K562 (cell line): ENCODE measurements at regions not wholly inside any gene's neighbourhood (a gene's known extent, or its start where the extent isn't known, plus 50 kb on each side); places are given as distances from the start of the nearest gene placed in this dataset.

Experiments used
- ATAC-seq: fragments of 200-7000 bp; cut with Tn5 transposase; 3 replicates; pipeline ENCODE4 v1.9.1; 2020; ENCODE audit warnings: moderate library complexity
- BruUV-seq: library from RNA; stranded (reverse); fragments of 400-500 nt; replicated peaks from 2 replicates; lab custom pipeline; 2021; lab: Mats Ljungman, UMichigan
- CTCF ChIA-PET: fragments of 300-600 bp; formaldehyde crosslinking; extraction: SDS; loops from one replicate; lab custom pipeline; 2021; ENCODE audit warnings: low intra/inter-chr PET ratio; lab: Yijun Ruan, JAX
- POLR2A ChIA-PET: fragments of 300-600, 350-650 bp; sonication (Branson Sonifier 250); formaldehyde crosslinking; extraction: SDS; loops from one replicate; lab custom pipeline; 2021; ENCODE audit warnings: antibody characterized with exemption, inconsistent platforms; lab: Yijun Ruan, JAX
- DNase-seq, 4 experiments: peaks; one replicate each; pipeline versions ENCODE4 v3.0.0 to v3.0.0-alpha.2; 2011 to 2018; ENCODE audit warnings: low spot score in 3 of 4, mixed read lengths in 3 of 4; ENCODE audit errors: extremely low read depth in 1 of 4
- FAIRE-seq: peaks from 2 replicates; lab custom pipeline; 2011; peaks lifted over from hg19 to GRCh38; lab: Jason Lieb, UNC
- H2AFZ ChIP-seq: 2 replicates; pipeline ENCODE4 v1.6.0; 2011; ENCODE audit warnings: low read depth, low read length, control low read depth, inconsistent platforms
- H3K27ac ChIP-seq: fragments of 200-600 bp; 3 replicates; pipeline ENCODE4 v1.8.0; 2011; ENCODE audit warnings: low read depth, mild to moderate bottlenecking, control low read depth, inconsistent platforms, low read length, moderate library complexity, mixed read lengths; ENCODE audit errors: extremely low read depth
- H3K27me3 ChIP-seq, 2 experiments: fragments of 300-600 bp in 1 of 2; 2 replicates in 1 of 2; 3 replicates in 1 of 2; pipeline versions ENCODE4 v1.6.0 to v1.8.0; 2011; ENCODE audit warnings: inconsistent platforms in 2 of 2, low read length in 2 of 2, mild to moderate bottlenecking in 1 of 2, mixed read lengths in 1 of 2, moderate library complexity in 1 of 2; ENCODE audit not compliant: control insufficient read depth in 2 of 2, insufficient read depth in 2 of 2
- H3K36me3 ChIP-seq: fragments of 300-600 bp; 3 replicates; pipeline ENCODE4 v1.8.0; 2011; ENCODE audit warnings: mild to moderate bottlenecking, low read length, inconsistent platforms; ENCODE audit not compliant: control insufficient read depth, insufficient read depth
- H3K4me1 ChIP-seq, 2 experiments: fragments of 200-600 bp in 1 of 2; replicated peaks in 1 of 2; 2 replicates in 1 of 2; 3 replicates in 1 of 2; pipeline versions ENCODE4 v1.5.1 to v1.8.0; 2011; ENCODE audit warnings: inconsistent platforms in 2 of 2, low read length in 2 of 2, mild to moderate bottlenecking in 1 of 2, mixed read lengths in 1 of 2, moderate library complexity in 1 of 2; ENCODE audit not compliant: control insufficient read depth in 2 of 2, insufficient read depth in 2 of 2
- H3K4me2 ChIP-seq: 2 replicates; pipeline ENCODE4 v1.6.1; 2011; ENCODE audit warnings: low read length, control low read depth, inconsistent platforms, mixed read lengths; ENCODE audit not compliant: insufficient read depth
- H3K4me3 ChIP-seq: fragments of 200-600 bp; sonication (generic), shearing (Covaris generic); 2 replicates; pipeline ENCODE4 v1.5.1; 2016; ENCODE audit warnings: control low read depth, inconsistent platforms
- H3K79me2 ChIP-seq: fragments of 200-600 bp; 3 replicates; pipeline ENCODE4 v1.8.0; 2011; ENCODE audit warnings: low read length, inconsistent platforms; ENCODE audit not compliant: control insufficient read depth, insufficient read depth
- H3K9ac ChIP-seq, 2 experiments: 2 replicates each; pipeline versions ENCODE4 v1.6.0 to v1.6.1; 2011; ENCODE audit warnings: low read depth in 2 of 2, low read length in 2 of 2, control low read depth in 1 of 2, inconsistent platforms in 1 of 2, mild to moderate bottlenecking in 1 of 2, mixed read lengths in 1 of 2; ENCODE audit not compliant: insufficient read depth in 1 of 2
- H3K9me1 ChIP-seq: one replicate; pipeline ENCODE4 v1.6.0; 2011; ENCODE audit warnings: inconsistent platforms, mild to moderate bottlenecking, low read length, moderate library complexity; ENCODE audit not compliant: control insufficient read depth, insufficient read depth
- H3K9me3 ChIP-seq: replicated peaks from 2 replicates; pipeline ENCODE4 v1.5.1; 2011; ENCODE audit warnings: low read depth, low read length, inconsistent platforms; ENCODE audit not compliant: control insufficient read depth, insufficient read depth
- H4K20me1 ChIP-seq: replicated peaks from 2 replicates; pipeline ENCODE4 v1.6.1; 2011; ENCODE audit warnings: low read length, inconsistent platforms, mixed read lengths; ENCODE audit not compliant: control insufficient read depth, insufficient read depth
- BHLHE40 ChIP-seq: IDR thresholded peaks from 2 replicates; pipeline ENCODE4 v1.6.1; 2011; ENCODE audit warnings: low read length, improper control_type of control experiment
- CBX1 ChIP-seq: sonication (generic); IDR thresholded peaks from 2 replicates; pipeline ENCODE4 v1.6.1; 2016; ENCODE audit warnings: antibody characterized with exemption, low read depth, mild to moderate bottlenecking
- CBX8 ChIP-seq: fragments of 200-600 bp; sonication (generic); IDR thresholded peaks from 2 replicates; pipeline ENCODE4 v1.6.1; 2012; ENCODE audit warnings: borderline replicate concordance, mixed run types, low read depth, mild to moderate bottlenecking, moderate library complexity, mixed read lengths, low read length, control low read depth, inconsistent platforms; ENCODE audit not compliant: poor library complexity, severe bottlenecking; ENCODE audit errors: extremely low read depth
- CHD4 ChIP-seq: fragments of 200-600 bp; sonication (generic); IDR thresholded peaks from 3 replicates; pipeline ENCODE4 v1.6.1; 2012; ENCODE audit warnings: low read depth, mild to moderate bottlenecking, mixed read lengths, low read length, inconsistent platforms; ENCODE audit not compliant: insufficient read depth, insufficient replicate concordance, poor library complexity, severe bottlenecking
- EWSR1 ChIP-seq: fragments of 450-650 bp; IDR thresholded peaks from 2 replicates; pipeline ENCODE4 v1.6.1; 2018; ENCODE audit warnings: borderline replicate concordance, mild to moderate bottlenecking, low read depth, moderate library complexity; ENCODE audit not compliant: partially characterized antibody
- EZH2 ChIP-seq: IDR thresholded peaks from 2 replicates; pipeline ENCODE4 v1.6.1; 2012; ENCODE audit warnings: low read depth, mild to moderate bottlenecking, inconsistent platforms, low read length, borderline replicate concordance
- GABPB1 ChIP-seq: sonication (generic); formaldehyde crosslinking; IDR thresholded peaks from 2 replicates; pipeline ENCODE4 v1.8.0; 2022; ENCODE audit warnings: mild to moderate bottlenecking, missing genetic modification reagents
- PREB ChIP-seq: sonication (generic); formaldehyde crosslinking; IDR thresholded peaks from 2 replicates; pipeline ENCODE4 v1.8.1; 2023; ENCODE audit warnings: mild to moderate bottlenecking, missing genetic modification reagents
- TCF7L2 ChIP-seq: fragments of 150-350 bp; IDR thresholded peaks from 2 replicates; pipeline ENCODE4 v1.6.1; 2016; ENCODE audit warnings: low read depth, mild to moderate bottlenecking, low read length, moderate library complexity
- ZNF121 ChIP-seq: sonication (generic); formaldehyde crosslinking; conservative IDR thresholded peaks from 2 replicates; pipeline ENCODE4 v1.8.0; 2022; ENCODE audit warnings: missing genetic modification reagents
- ZNF354B ChIP-seq: fragments of 250-450 bp; sonication (Bioruptor Pico); IDR thresholded peaks from 2 replicates; pipeline ENCODE4 v1.4.0; 2020
- ZNF408 ChIP-seq: fragments of 250-450 bp; sonication (Bioruptor Pico); IDR thresholded peaks from 2 replicates; pipeline ENCODE4 v1.4.0; 2020; ENCODE audit warnings: low read depth, mild to moderate bottlenecking, moderate library complexity
- ZNF764 ChIP-seq: fragments of 250-450 bp; sonication (Bioruptor Pico); IDR thresholded peaks from 2 replicates; pipeline ENCODE4 v1.4.0; 2020; ENCODE audit warnings: low read depth, mild to moderate bottlenecking, moderate library complexity
- ZSCAN29 ChIP-seq: fragments of 450-650 bp; IDR thresholded peaks from 2 replicates; pipeline ENCODE4 v1.6.1; 2017
- WGBS: fragments of 100-300 bp; shearing (Covaris generic); methylation state at CpG from one replicate; pipeline ENCODE4 v1.1.6; 2016; ENCODE audit warnings: low coverage, mixed read lengths; ENCODE audit not compliant: insufficient coverage; ENCODE audit errors: missing lambda C conversion rate; 5-methylcytosine and 5-hydroxymethylcytosine counted together
- in situ Hi-C: fragments of 300-500 bp; cut with MboI; formaldehyde crosslinking; loops from 4 replicates; pipeline ENCODE4 v1.15.0; 2018; ENCODE audit warnings: inconsistent platforms, mixed read lengths
- intact Hi-C: fragments of 100-400 bp; cut with micrococcal nuclease; formaldehyde crosslinking; loops from 2 replicates; pipeline ENCODE4 v1.14.2; 2022
- TF ChIP-seq, protein P1 (sequence below): conservative IDR thresholded peaks from 2 replicates; pipeline ENCODE4 v1.6.1; 2011; ENCODE audit warnings: low read depth, mild to moderate bottlenecking, low read length; ENCODE audit not compliant: control insufficient read depth
- TF ChIP-seq, protein P2 (sequence below): fragments of 450-650 bp; formaldehyde crosslinking; IDR thresholded peaks from 2 replicates; pipeline ENCODE4 v1.4.0; 2020; ENCODE audit warnings: mild to moderate bottlenecking

- no peak for DNase-seq
Measured at GRCh38 chr1:208785629-208786028, 541.4 kb upstream of the PLXNA2 start.

DNA sequence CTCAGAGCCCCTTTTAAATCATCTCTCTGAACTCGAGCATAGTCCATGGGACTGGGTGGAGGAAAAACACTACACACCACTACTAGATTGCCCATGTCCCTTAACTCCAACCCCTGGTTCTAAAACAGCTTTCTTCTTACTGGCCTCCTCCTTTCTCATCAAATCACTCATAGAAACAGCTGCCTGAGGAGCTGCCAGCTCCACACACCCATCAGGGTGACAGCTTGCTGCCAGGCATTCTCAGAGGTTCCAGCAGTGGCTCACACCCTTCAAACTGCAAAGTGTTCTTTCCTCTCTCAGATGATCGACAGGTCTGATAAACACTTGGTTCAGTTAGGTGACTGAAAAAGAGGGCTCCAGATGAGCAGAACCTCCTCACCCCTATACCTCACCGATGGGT, 543.0 kb upstream of the PLXNA2 start:
- no peaks in the 10 kb centered on the region for H3K27me3 ChIP-seq
- no peak overlapping the region for H3K27ac ChIP-seq
- H4K20me1 ChIP-seq: no peaks in the 10 kb centered on the region
- intact Hi-C loops (no loop called here), in situ Hi-C loops (no loop called here)
- no peak overlapping the region for H3K4me2 ChIP-seq
- ChIA-PET POLR2A (no interaction called here), CTCF (no interaction called here)
- no peak overlapping the region for H2AFZ ChIP-seq
- FAIRE-seq (no peak), ATAC-seq (no peak), DNase-seq (no peak)
- H3K36me3 ChIP-seq: no peaks in the 10 kb centered on the region
- H3K4me3 ChIP-seq: no peak overlapping the region
- no peaks in the 10 kb centered on the region for H3K9me1 ChIP-seq
- H3K79me2 ChIP-seq: no peaks in the 10 kb centered on the region
- H3K9ac ChIP-seq: no peak overlapping the region
- no peaks in the 10 kb centered on the region for H3K4me1 ChIP-seq
- no peaks in the 10 kb centered on the region; the same call in 1 of the 2 replicates for H3K9me3 ChIP-seq
- WGBS: 2% methylated on average over 3 of the region's 3 CpGs
- no TSS peak for BruUV-seq
- TF ChIP-seq, protein P1, sequence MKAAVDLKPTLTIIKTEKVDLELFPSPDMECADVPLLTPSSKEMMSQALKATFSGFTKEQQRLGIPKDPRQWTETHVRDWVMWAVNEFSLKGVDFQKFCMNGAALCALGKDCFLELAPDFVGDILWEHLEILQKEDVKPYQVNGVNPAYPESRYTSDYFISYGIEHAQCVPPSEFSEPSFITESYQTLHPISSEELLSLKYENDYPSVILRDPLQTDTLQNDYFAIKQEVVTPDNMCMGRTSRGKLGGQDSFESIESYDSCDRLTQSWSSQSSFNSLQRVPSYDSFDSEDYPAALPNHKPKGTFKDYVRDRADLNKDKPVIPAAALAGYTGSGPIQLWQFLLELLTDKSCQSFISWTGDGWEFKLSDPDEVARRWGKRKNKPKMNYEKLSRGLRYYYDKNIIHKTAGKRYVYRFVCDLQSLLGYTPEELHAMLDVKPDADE: no peak
- no peak for TF ChIP-seq CHD4
- TF ChIP-seq ZNF354B (CRISPR knock-in tag): no peak
- no peak for TF ChIP-seq EWSR1
- TF ChIP-seq CBX8: no peak
- TF ChIP-seq ZNF408 (CRISPR knock-in tag): no peak
- TF ChIP-seq BHLHE40: no peak
- no peak for TF ChIP-seq PREB (CRISPR knock-in tag)
- TF ChIP-seq GABPB1 (CRISPR knock-in tag): no peak

More at GRCh38 chr1:208785629-208786028, 541.4 kb upstream of the PLXNA2 start:
- no peaks in the 10 kb centered on the region for H3K27me3 ChIP-seq
- no TSS peak for BruUV-seq
- intact Hi-C loops: no loop called here
- no peaks in the 10 kb centered on the region for H3K36me3 ChIP-seq
- no peak overlapping the region for H3K9ac ChIP-seq
- ChIA-PET POLR2A (no interaction called here), CTCF (no interaction called here)
- no peaks in the 10 kb centered on the region for H3K79me2 ChIP-seq
- H4K20me1 ChIP-seq: no peaks in the 10 kb centered on the region
- H3K4me2 ChIP-seq: no peak overlapping the region
- no peak overlapping the region for H3K4me3 ChIP-seq
- H3K27ac ChIP-seq: no peak overlapping the region
- no peaks in the 10 kb centered on the region for H3K9me1 ChIP-seq
- in situ Hi-C loops: no loop called here
- H2AFZ ChIP-seq: no peak overlapping the region
- 0% methylated on average over 1 of the region's 1 CpG for WGBS
- ATAC-seq: no peak
- H3K4me1 ChIP-seq: no peaks in the 10 kb centered on the region
- H3K9me3 ChIP-seq: peaks cover under 1% of the 10 kb centered on the region
- TF ChIP-seq ZNF121 (CRISPR knock-in tag) (no peak), EZH2 (no peak), CBX1 (no peak), TCF7L2 (no peak), ZNF764 (no peak), ZSCAN29 (no peak)
- TF ChIP-seq, protein P2, sequence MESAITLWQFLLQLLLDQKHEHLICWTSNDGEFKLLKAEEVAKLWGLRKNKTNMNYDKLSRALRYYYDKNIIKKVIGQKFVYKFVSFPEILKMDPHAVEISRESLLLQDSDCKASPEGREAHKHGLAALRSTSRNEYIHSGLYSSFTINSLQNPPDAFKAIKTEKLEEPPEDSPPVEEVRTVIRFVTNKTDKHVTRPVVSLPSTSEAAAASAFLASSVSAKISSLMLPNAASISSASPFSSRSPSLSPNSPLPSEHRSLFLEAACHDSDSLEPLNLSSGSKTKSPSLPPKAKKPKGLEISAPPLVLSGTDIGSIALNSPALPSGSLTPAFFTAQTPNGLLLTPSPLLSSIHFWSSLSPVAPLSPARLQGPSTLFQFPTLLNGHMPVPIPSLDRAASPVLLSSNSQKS (CRISPR knock-in tag): no peak
- FAIRE-seq: no peak
